IPS-NIHi7 (cell line): ENCODE measurements at regions not wholly inside any gene's neighbourhood (a gene's known extent, or its start where the extent isn't known, plus 50 kb on each side); places are given as distances from the start of the nearest gene placed in this dataset.
A peak's percentile ranks its signal among the peaks of the same experiment; 100 is the strongest.
"Not testable (repeated sequence)": the region's sequence is repeated elsewhere in the genome, so short reads cannot be mapped to it uniquely, and the experiment has no call there.

Experiments
- DNase-seq: peaks from one replicate; pipeline ENCODE4 v3.0.0; 2012; ENCODE audit warnings: mixed read lengths; ENCODE audit errors: extremely low spot score

DNA sequence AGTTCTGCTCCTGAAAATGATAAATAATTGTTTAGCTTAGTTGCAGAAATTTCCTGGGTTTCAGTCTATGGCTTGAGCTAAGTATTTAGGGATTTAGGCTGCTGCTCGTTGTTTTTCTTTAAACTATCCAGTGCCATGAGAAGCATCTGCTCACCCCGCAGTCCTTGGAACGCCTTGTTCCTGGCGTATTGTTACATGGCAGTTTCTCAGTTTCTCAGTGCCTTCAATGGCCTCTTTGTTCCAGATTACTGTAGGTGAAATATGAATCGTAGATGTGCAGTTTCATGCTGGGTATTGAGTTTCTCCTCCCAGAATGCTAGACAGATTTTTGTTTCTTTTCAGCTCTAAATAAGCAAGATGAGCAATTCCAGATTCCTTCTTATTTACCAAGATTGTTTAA, 269.5 kb upstream of the GBE1 start:
- no peak for DNase-seq

DNA sequence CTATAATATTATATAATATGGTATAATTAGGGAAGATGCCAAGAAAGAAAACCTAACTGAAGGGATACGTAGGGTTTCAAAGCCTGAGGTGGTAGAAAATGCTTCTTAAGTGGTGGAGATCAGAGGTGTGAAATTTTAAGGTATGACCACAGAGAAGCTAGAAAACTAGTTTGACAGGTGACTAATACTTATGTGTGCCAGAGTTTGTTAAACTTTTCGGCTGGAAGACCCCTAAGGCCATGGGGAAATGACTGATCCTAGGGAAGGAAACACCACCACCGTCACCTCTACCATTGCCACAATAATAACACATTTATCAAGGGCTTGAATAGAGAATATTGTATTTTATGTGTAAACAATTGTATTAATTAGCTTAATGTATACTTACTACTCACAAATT, 261.4 kb upstream of the GBE1 start:
- no peak for DNase-seq

DNA sequence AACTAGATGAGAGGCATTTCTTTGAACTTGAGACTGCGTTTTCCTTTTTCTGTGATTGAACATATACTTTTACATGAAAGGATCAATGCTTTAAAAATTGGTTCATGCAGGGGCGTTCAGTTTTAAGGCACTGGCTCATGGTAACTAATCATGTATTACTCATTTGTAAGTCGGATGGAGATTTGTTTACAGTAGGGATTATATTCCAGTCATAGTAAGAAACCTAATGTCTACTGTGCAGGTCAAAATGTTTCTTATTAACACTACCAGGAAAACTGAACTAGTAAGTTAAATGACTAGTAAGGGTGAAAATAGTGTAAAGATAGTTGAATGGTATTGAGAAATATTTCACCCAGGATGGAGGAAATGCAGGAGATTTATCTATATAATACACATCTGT, 258.8 kb upstream of the GBE1 start:
- DNase-seq = no peak

DNA sequence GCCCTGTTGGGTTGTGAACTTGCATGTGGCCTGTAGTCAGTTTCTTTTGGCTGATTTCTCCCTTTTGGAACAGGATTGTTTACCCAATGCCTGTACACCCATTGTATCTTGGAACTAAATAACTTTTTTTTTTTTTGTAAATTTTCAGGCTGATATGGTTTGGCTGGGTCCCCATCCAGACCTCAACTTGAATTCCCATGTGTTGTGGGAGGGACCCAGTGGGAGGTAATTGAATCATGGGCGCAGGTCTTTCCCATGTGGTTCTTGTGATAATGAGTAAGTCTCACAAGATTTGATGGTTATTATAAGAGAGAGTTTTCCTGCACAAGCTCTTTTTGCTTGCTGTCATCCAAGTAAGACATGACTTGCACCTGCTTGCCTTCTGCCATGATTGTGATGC, 253.8 kb upstream of the GBE1 start:
- no peak for DNase-seq

DNA sequence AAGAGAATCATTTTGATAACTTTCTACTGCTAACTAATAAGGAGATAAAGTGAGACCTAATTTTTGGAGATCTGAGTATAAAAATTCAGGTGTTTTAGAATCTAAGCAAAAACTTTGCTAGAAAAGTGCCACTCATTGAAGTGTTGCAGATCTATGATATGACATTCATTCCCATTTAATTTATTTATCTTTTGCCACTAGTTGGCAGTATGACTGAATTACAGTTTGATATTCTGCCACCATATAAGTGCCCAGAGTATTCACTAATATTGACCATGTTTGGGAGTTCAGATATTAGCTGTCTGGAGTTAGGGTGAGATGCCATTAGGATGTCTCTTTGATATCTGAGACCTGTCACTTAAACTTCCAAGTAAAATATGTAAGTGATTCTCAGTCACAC, 251.3 kb upstream of the GBE1 start:
- DNase-seq = no peak

DNA sequence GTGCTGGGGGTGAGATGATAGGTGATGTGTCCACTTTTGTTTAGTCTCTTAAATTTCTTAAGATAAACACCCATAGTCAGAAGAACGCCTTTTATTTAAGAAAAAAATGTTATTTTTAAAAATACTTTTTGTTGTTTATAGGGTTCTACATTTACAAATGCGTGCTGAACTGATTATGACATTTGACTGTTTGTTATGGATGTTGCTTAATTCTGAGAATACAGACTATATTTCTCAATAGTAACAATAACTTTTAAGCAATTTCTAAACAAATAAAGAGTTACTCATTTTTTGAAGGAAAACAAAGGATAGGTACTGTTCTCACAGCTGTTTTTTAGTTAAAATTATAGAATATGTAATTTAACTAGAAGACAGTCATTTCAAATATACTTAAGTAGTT, 249.9 kb upstream of the GBE1 start:
- no peak for DNase-seq

DNA sequence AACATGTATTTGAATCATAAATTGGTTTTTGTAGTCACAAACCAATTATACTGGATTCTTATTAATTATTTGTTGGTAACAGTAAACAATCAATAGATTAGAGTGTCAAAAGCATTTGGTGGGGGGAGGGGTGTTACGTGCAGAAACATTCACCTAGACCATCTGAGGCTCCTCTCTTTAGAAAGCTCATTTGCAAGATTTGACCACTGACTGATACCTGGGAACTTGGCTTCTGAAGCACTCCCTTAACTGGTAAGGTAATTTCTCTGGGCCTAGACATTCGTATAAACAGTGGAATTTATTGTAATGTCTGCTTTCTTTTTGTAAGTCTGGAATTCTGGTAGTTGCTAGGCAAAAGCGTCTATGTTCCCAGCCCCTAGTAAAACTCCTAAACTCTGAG, 243.8 kb upstream of the GBE1 start:
- no peak for DNase-seq

DNA sequence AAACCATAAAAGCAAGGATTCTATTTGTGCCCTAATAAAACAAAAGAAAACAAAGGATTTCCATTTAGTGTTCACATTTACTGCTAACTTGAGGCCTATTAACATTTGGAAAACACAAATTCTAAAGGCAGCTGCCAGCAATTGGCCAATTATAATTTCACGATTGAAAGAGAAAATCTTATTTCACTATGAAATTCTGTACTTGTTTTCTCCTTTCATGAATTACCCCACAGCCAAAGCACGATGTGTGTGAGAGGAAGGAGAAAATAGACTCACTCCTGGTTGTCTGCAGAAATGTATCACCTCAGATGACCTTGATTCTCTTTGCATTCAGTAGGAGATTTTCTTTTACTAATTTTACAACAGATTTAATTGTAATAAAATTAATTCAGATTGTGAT, 242.8 kb upstream of the GBE1 start:
- DNase-seq = no peak

DNA sequence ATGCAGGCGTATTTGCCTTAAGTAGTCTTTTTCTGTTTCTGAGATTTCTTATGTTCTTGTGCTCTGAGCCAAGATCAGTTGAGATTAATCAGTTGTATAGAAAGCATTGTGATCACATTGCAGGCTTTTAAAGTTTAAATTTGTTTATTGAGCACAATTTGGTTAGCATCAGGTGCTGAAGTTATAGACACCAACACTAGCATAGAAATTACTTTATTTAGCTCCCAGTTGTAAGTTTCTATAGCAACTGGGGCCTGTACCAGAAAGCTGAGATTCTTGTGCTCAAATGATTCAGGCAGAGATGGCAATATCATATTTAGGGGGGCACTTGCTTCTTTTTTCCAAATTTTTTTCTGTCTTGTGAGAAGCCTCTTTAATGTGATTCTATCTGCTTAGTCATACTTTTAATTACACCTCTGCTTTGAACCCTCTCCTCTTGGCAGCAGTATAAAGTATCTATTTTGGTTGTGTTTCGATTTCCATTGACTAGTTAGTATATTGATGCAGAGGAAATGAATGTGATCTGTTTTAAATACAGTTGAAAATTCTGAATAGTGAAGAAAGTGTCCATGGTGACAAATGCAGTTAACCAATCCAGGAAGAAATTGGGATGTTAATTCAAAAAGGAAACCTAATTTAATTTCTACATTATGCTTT, 241.7 kb upstream of the GBE1 start:
- no peak for DNase-seq

DNA sequence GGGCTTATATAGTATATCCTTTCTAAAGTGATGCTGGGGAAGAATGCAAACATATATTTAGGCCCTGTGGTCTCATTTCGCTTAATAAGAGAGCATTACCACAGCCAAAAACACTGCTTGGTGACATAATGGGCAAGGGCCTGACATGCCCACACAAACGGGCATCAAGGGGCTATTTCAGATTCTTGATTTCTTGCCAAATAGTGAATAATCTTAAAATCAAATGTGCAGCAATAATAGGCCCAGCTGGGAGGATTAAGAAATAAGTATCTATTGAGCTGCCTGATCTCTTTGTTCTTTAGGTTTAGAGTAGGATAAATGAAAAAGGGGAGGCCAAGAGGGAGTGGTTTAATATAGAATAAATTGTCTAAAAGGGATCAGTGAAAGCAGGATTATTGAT, 241.0 kb upstream of the GBE1 start:
- DNase-seq = no peak

DNA sequence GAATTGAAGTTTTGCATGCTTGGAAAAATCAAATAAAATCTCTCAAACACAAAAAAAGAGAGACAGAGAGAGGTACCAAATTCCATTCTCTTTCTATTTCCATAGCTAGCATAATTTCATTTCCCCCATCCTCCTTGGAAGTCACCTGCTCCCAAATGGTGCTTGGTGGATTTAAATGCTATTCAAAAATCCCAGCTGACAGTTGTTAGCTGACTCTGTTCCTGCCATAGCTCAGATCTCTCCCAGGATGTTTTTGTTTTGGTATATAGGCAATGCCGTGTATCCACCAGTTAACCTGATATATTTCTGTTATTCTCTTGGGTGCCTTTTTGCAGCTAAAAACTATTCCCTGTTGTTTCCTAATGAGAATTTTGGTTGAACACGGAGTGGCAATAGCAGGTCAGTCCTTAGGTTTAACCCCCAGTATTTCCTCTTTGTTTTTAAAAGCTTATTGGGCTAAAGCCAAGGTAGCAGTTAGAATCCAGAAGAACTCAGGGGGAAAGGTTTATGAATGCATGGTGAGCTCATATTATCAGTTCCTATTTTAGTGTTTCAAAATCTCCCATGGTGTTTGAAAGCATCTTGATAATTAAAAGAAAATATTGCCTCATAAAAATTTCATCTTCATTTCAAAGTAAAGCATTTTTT, 240.0 kb upstream of the GBE1 start:
- DNase-seq = no peak

DNA sequence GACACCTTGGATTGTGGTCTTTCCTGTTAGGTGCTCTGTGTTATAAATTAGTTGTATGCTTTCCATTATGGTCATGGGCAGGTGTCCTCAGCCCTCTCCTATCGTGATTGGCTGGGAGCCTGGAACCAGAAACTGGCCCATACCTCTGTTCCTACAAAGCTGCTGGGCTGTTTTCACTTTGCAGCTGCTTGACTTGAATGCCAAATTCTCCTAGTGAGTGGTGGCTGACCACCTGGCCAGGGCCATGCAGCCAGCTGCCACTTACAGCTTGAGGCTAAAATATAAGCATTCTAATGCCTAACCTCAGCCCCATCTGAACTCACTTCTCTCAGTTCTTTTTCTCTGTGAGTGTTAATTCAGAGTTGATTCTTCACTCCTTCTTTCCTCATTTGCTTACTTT, 239.3 kb upstream of the GBE1 start:
- peak; percentile 12 for DNase-seq

DNA sequence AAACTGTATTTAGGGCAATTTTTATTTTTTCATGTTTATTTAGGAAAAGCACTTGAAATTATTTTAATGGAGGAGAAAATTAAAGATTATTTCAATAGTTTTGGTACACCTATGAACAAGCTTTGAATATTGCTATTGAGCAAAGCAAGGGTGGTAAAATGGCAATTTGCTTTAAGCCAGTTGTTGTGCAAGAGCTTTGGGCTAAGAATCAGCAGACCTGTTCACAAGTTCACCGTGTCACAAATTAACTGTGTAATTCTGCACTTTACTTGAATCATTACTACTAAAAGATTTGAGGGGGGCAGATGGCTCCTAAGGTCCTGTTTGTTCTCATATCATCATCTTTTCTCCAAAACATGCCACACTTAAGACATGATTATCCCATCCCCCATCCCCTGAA, 238.9 kb upstream of the GBE1 start:
- no peak for DNase-seq

DNA sequence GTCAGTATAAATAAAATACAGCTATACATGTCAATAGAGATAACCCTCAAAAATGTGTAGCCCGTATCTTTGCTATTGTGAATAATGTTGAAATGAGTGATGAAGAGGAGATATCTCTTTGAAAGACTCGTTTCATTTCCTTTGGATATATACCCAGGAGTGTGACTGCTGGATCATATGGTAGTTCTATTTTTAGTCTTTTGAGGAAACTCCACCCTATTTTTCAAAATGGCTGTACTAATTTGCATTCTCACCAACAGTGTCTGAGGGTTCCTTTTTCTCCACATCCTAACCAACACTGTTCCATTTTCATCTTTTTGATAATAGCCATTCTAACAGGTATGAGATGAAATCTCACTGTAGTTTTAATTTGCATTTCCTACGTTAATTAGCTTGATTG, 237.5 kb upstream of the GBE1 start:
- DNase-seq = no peak

DNA sequence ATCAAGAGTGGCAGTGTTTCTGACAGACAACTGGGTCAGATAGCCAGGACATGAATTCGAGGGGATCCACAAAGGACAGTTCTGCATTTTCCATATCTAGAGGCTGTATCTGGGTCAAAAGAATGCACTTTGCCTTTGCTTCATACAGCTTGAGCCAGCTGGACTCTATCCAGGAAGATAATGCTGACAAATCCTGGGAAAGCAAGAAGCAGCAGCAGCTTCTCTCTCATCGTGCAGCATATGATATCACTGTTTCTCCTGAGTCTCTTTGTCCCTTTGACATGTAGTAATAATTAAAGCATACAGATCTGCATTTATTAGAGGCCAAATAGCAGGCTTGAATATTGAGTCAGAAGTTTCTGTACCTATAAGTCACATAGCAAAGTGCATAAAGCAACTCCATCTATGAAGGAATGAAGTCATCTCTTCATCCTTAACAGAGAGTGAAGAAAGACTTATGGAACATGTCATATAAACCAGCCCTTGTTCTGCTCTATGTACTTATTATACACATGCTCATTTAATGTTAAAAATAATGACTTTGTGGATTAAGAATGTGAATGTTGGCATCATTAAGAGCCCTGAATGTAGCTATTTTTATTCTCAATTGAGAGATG, 236.8 kb upstream of the GBE1 start:
- DNase-seq = no peak

DNA sequence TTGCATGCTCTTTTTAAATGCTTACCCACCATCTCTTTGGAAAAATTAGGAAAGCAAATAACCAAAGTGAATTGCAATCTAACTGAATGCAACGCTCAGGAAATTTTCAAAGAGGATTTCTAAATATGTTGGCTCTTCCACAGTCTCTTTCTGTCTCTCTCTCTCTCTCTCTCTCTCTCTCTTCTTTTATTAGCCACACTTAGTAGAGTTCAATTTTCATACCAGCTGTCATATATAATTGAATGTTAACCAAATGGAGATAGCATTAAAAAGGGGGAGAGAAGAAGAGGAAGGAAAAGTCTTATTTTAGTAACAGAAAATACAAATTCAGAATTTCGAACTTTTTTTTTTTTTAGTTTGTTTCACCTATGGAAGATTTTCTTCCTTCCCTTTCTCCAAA, 235.9 kb upstream of the GBE1 start:
- DNase-seq = no peak

DNA sequence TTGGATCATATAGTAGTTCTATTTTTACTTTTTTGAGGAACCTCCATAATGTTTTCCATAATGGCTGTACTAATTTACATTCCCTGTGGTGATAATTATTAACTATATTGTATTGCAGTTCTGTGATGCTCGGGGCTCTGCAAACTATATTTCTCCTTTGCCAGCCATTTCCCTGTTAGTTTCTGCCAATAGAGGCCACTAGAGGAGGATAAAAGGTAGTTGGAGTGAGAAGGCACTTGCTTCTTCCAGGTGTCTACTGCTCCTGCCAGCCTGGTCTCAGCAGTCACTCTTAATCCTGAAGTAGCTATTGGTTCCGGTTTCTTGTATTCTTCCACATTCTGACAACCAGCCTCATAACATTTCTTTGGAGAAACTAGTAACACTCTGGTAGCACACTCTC, 233.9 kb upstream of the GBE1 start:
- no peak for DNase-seq

DNA sequence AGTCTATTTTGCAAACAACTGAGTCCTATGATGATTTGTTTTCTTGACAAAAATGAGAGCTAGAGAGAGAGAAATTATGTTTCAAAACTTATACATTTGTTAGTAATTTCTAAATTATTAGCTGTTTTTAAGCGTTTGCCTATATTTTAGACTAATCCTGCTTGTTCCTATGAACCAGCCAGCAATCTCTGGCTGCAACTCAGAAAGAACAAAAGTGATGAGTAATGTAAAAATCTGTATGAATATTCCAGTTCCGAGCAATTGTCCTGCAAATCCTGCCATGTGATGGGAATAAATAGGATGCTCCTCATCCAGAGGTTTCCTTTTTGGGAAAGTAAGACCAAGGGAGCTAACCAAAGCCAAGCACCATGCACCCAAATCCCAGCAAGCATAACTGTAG, 228.3 kb upstream of the GBE1 start:
- DNase-seq = no peak

DNA sequence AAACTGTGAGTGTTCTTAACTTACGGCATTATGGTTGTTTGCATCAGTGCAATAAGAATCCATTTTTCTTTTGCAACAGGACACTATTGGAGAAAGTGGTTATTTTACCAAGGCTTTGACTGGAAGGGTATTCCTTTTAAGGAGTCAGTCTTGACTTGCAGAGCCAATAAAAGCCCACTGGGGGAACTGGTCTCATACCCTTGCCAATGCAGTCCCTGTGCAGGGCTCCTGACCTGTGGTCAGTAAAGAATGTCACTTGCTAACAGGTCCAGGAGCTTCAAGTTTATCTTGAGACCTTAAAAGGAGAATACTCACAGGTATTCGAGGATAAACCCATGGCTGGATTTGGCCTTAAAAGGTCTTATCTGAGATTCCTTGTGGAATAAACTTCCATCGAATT, 227.8 kb upstream of the GBE1 start:
- DNase-seq = no peak

DNA sequence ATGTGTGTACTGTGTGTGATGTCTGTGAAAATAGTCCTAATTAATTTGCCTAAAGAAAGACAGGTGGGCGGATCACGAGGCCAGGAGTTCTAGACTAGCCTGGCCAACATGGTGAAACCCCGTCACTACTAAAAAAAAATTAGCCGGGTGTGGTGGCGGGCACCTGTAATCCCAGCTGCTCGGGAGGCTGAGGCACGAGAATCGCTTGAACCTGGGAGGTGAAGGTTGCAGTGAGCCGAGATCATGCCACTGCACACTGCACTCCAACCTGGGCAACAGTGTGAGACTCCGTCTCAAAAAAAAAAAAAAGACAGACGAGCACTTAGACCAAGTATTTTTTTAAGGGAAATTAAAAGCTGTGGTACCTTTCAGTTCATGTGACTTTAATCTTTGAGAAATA, 226.0 kb upstream of the GBE1 start:
- not testable (repeated sequence) for DNase-seq

DNA sequence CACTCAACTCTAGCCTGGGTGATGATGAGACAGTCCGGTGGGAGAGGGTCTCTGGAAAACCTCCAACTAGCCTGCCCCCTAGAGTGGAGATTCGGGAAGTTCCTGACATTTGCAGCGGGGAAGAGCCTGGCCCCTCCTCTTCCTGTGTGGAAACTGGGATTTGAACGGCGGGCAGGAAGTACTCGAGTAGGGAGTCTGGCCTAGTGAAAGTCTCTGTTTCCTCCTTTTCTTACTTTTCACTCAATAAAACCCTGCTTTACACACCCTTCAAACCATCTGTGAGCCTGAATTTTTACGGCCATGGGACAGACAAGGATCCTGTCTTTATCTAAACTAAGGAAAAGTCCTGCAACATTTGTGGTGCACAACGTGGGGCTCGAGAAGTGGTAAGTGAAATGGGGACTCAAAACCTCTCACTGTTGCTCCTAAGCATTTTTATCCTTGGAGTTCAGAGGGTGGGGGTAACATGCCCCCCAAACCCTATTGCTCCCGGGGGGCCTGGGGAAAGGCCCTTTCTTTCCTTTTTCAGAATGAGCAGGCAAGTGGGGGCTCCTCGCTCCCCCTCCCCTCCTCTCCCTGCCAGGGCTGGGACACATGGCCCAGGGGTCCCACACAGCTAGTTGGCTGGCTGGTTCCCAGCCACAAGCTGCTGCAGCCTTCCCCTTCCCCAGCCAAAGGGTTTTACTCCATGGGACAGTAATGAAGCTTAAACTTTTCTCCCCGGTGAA, 224.7 kb upstream of the GBE1 start:
- DNase-seq = no peak

DNA sequence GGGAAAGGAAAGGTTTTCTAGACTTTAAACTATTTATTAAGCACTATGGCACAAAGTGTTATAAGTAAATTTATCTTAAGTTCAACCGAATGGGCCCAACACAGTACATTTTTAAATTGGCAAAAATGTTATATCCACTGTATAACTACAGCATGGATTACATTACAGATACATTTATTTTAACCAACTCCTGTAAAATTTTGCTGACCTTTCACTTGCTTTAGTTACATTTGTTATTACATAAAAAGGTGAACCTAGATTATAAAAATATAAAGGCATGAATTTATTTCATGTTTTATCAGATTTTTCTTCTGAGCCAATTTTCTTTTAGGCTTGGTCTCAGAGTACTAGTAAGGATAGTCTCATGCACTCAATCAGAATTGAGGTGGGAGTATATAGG, 221.9 kb upstream of the GBE1 start:
- no peak for DNase-seq
